HepG2 (cell line): ENCODE measurements at regions not wholly inside any gene's neighbourhood (a gene's known extent, or its start where the extent isn't known, plus 50 kb on each side); places are given as distances from the start of the nearest gene placed in this dataset.

ENCODE experiments used
- ATAC-seq: fragments of 200-7000 bp; cut with Tn5 transposase; 3 replicates; pipeline ENCODE4 v1.9.1; 2020; ENCODE audit warnings: mild to moderate bottlenecking, moderate library complexity
- BruUV-seq: library from RNA; stranded (reverse); fragments of 400-500 nt; replicated peaks from 2 replicates; lab custom pipeline; 2021; lab: Mats Ljungman, UMichigan
- CTCF ChIA-PET: fragments of 300-600 bp; formaldehyde crosslinking; extraction: SDS; loops from one replicate; lab custom pipeline; 2021; ENCODE audit warnings: low total read pairs, inconsistent platforms, low intra/inter-chr PET ratio; lab: Yijun Ruan, JAX
- POLR2A ChIA-PET: fragments of 350-600 bp; sonication (Branson Sonifier 250); formaldehyde crosslinking; loops from one replicate; lab custom pipeline; 2020; ENCODE audit warnings: antibody characterized with exemption, inconsistent platforms; lab: Yijun Ruan, JAX
- DNase-seq: peaks from one replicate; pipeline ENCODE4 v3.0.0-alpha.2; 2015; ENCODE audit warnings: low spot score
- FAIRE-seq: peaks from 3 replicates; lab custom pipeline; 2011; peaks lifted over from hg19 to GRCh38; lab: Jason Lieb, UNC
- H2AFZ ChIP-seq: one replicate; pipeline ENCODE4 v1.6.1; 2011; ENCODE audit warnings: low read length, inconsistent platforms
- H3K27ac ChIP-seq: fragments of 300-600 bp; 3 replicates; pipeline ENCODE4 v1.8.0; 2011; ENCODE audit warnings: mixed run types, mild to moderate bottlenecking, mixed read lengths, low read length, inconsistent platforms; ENCODE audit not compliant: insufficient read depth; ENCODE audit errors: extremely low read length
- H3K27me3 ChIP-seq, 2 experiments: fragments of 200-600 bp in 1 of 2; 2 replicates in 1 of 2; 3 replicates in 1 of 2; pipeline versions ENCODE4 v1.6.0 to v1.8.0; 2011; ENCODE audit warnings: low read length in 2 of 2, mild to moderate bottlenecking in 2 of 2, moderate library complexity in 2 of 2, inconsistent platforms in 1 of 2; ENCODE audit not compliant: insufficient read depth in 2 of 2, control insufficient read depth in 1 of 2
- H3K36me3 ChIP-seq, 2 experiments: fragments of 200-600 bp in 1 of 2; replicated peaks in 1 of 2; 2 replicates in 1 of 2; 3 replicates in 1 of 2; pipeline versions ENCODE4 v1.5.1 to v1.8.0; 2011; ENCODE audit warnings: low read length in 2 of 2, inconsistent platforms in 1 of 2; ENCODE audit not compliant: insufficient read depth in 2 of 2, control insufficient read depth in 1 of 2
- H3K4me1 ChIP-seq: 2 replicates; pipeline ENCODE4 v1.5.1; 2012; ENCODE audit warnings: low read length, inconsistent platforms; ENCODE audit not compliant: insufficient read depth
- H3K4me2 ChIP-seq: 2 replicates; pipeline ENCODE4 v1.6.0; 2011; ENCODE audit warnings: low read depth, low read length, inconsistent platforms
- H3K4me3 ChIP-seq, 3 experiments: fragments of 200-600 bp in 1 of 3; sonication (generic), shearing (Covaris generic) in 1 of 3; replicated peaks in 1 of 3; 2 replicates each; pipeline ENCODE4 v1.5.1; 2011 to 2016; ENCODE audit warnings: low read length in 3 of 3, inconsistent platforms in 2 of 3, low read depth in 2 of 3, mild to moderate bottlenecking in 2 of 3, control low read depth in 1 of 3, mixed read lengths in 1 of 3; ENCODE audit not compliant: insufficient read depth in 1 of 3
- H3K79me2 ChIP-seq: one replicate; pipeline ENCODE4 v1.6.1; 2011; ENCODE audit warnings: low read length, inconsistent platforms; ENCODE audit not compliant: insufficient read depth
- H3K9ac ChIP-seq: 2 replicates; pipeline ENCODE4 v1.6.0; 2011; ENCODE audit warnings: mild to moderate bottlenecking, low read depth, low read length, inconsistent platforms; ENCODE audit not compliant: insufficient read depth
- H3K9me3 ChIP-seq: 2 replicates; pipeline ENCODE4 v1.5.1; 2012; ENCODE audit warnings: mild to moderate bottlenecking, low read length
- H4K20me1 ChIP-seq: 2 replicates; pipeline ENCODE4 v1.6.0; 2011; ENCODE audit warnings: inconsistent platforms, mild to moderate bottlenecking, low read length, moderate library complexity; ENCODE audit not compliant: insufficient read depth
- ATM ChIP-seq: fragments of 450-650 bp; IDR thresholded peaks from 2 replicates; pipeline ENCODE4 v1.7.1; 2017; ENCODE audit warnings: mild to moderate bottlenecking, borderline replicate concordance
- CENPBD1 ChIP-seq: sonication (generic); formaldehyde crosslinking; IDR thresholded peaks from 2 replicates; pipeline ENCODE4 v1.8.0; 2022; ENCODE audit warnings: missing genetic modification reagents, low read depth, mild to moderate bottlenecking, borderline replicate concordance
- HDAC1 ChIP-seq: sonication (generic); formaldehyde crosslinking; IDR thresholded peaks from 2 replicates; pipeline ENCODE4 v1.5.1; 2020; ENCODE audit warnings: mild to moderate bottlenecking, missing genetic modification reagents
- HNF4A ChIP-seq: sonication (generic); formaldehyde crosslinking; IDR thresholded peaks from 2 replicates; pipeline ENCODE4 v1.4.0; 2020; ENCODE audit warnings: missing genetic modification reagents
- MEF2D ChIP-seq: sonication (generic); formaldehyde crosslinking; IDR thresholded peaks from 2 replicates; pipeline ENCODE4 v1.5.1; 2020; ENCODE audit warnings: mild to moderate bottlenecking, missing genetic modification reagents
- MNT ChIP-seq: fragments of 450-650 bp; IDR thresholded peaks from 2 replicates; pipeline ENCODE4 v1.6.1; 2016
- NCOA5 ChIP-seq: sonication (generic); formaldehyde crosslinking; IDR thresholded peaks from 2 replicates; pipeline ENCODE4 v1.4.0; 2020; ENCODE audit warnings: missing genetic modification reagents
- NFYB ChIP-seq: sonication (generic); formaldehyde crosslinking; IDR thresholded peaks from 2 replicates; pipeline ENCODE4 v1.4.0; 2020; ENCODE audit warnings: missing genetic modification reagents
- SMAD1 ChIP-seq: sonication (generic); formaldehyde crosslinking; IDR thresholded peaks from 2 replicates; pipeline ENCODE4 v1.4.0; 2020; ENCODE audit warnings: missing genetic modification reagents, low read depth, mild to moderate bottlenecking, borderline replicate concordance
- ZBTB8A ChIP-seq: sonication (generic); formaldehyde crosslinking; IDR thresholded peaks from 2 replicates; pipeline ENCODE4 v1.4.0; 2020; ENCODE audit warnings: mild to moderate bottlenecking, low read depth, missing genetic modification reagents, borderline replicate concordance
- ZC3H4 ChIP-seq: sonication (generic); formaldehyde crosslinking; IDR thresholded peaks from 2 replicates; pipeline ENCODE4 v1.4.0; 2020; ENCODE audit warnings: missing genetic modification reagents, borderline replicate concordance
- ZNF430 ChIP-seq: sonication (generic); formaldehyde crosslinking; IDR thresholded peaks from 2 replicates; pipeline ENCODE4 v1.9.0; 2021; ENCODE audit warnings: mild to moderate bottlenecking, missing genetic modification reagents
- ZNF569 ChIP-seq: sonication (generic); formaldehyde crosslinking; IDR thresholded peaks from 2 replicates; pipeline ENCODE4 v1.5.0; 2020; ENCODE audit warnings: mild to moderate bottlenecking, missing genetic modification reagents, moderate library complexity, borderline replicate concordance
- ZNF709 ChIP-seq: sonication (generic); formaldehyde crosslinking; IDR thresholded peaks from 2 replicates; pipeline ENCODE4 v1.5.0; 2020; ENCODE audit warnings: mild to moderate bottlenecking, missing genetic modification reagents
- ZNF790 ChIP-seq: sonication (generic); formaldehyde crosslinking; IDR thresholded peaks from 2 replicates; pipeline ENCODE4 v1.8.0; 2022; ENCODE audit warnings: missing genetic modification reagents, mild to moderate bottlenecking, borderline replicate concordance
- WGBS: methylation state at CpG from one replicate; pipeline ENCODE4 v1.1.6; 2017; ENCODE audit warnings: low lambda C conversion rate; 5-methylcytosine and 5-hydroxymethylcytosine counted together
- in situ Hi-C: cut with HindIII; loops from 2 replicates; pipeline ENCODE4 v1.10.0; 2017; ENCODE audit warnings: low pct_unique_long_range_greater_than_20kb; ENCODE audit not compliant: extremely low pct_ligation_motif_present
- intact Hi-C: fragments of 100-400 bp; cut with micrococcal nuclease; formaldehyde crosslinking; loops from one replicate; pipeline ENCODE4 v1.10.0; 2022; ENCODE audit not compliant: unreplicated experiment

GRCh38 chr16:86443508-86444147, 66.7 kb upstream of the FOXF1 start (continued):
- TF ChIP-seq ZC3H4 (no peak), MNT (0 out of 2 replicates have a peak, but pooled peaks have one; percentile 7), MEF2D (CRISPR knock-in tag) (no peak), NFYB (no peak), ZNF709 (no peak), CENPBD1 (CRISPR knock-in tag) (no peak), ZNF430 (CRISPR knock-in tag) (no peak), HDAC1 (CRISPR knock-in tag) (no peak), NCOA5 (CRISPR knock-in tag) (no peak), ZNF569 (CRISPR knock-in tag) (no peak), ZNF790 (no peak), ATM (peak; percentile 17; the same call in 1 of the 2 replicates), ZBTB8A (no peak)

- ATAC-seq, result peak; percentile 28; the same call in 2 of the 3 replicates
- Histone ChIP-seq H3K27me3 (peaks cover 10 to 61% of the 10 kb centered on the region in 2 experiments; a peak in 4 of 5 replicates), H3K9ac (no peak overlapping the region), H3K4me3 (no peak overlapping the region), H3K36me3 (no peaks in the 10 kb centered on the region), H4K20me1 (no peaks in the 10 kb centered on the region), H3K79me2 (no peaks in the 10 kb centered on the region), H3K9me3 (no peaks in the 10 kb centered on the region), H3K4me2 (no peak overlapping the region), H3K4me1 (no peaks in the 10 kb centered on the region), H2AFZ (no peak overlapping the region), H3K27ac (no peak overlapping the region)
- POLR2A ChIA-PET, result no interaction called here
- CTCF ChIA-PET, result no interaction called here
- no peak for FAIRE-seq
- BruUV-seq, result no TSS peak
- intact Hi-C loops (no loop called here), in situ Hi-C loops (no loop called here)
- 11% methylated on average over 16 of the region's 17 CpGs for WGBS
- TF ChIP-seq SMAD1 (CRISPR knock-in tag) (no peak), HNF4A (CRISPR knock-in tag) (0 out of 2 replicates have a peak, but pooled peaks have one; percentile 12)
- no peak for DNase-seq
Observed at GRCh38 chr16:86444261-86444660, 66.1 kb upstream of the FOXF1 start.
